NCI-H1092 (cell line): ENCODE measurements at regions not wholly inside any gene's neighbourhood (a gene's known extent, or its start where the extent isn't known, plus 50 kb on each side); places are given as distances from the start of the nearest gene placed in this dataset.
A peak's percentile ranks its signal among the peaks of the same experiment; 100 is the strongest.
"Not testable (repeated sequence)": the region's sequence is repeated elsewhere in the genome, so short reads cannot be mapped to it uniquely, and the experiment has no call there.

ENCODE experiments used
- DNase-seq: peaks from one replicate; lab custom pipeline; 2025; lab: John Stamatoyannopoulos, UW

- DNase-seq, result no peak
Measured at GRCh38 chr1:227508431-227508830, 54.9 kb upstream of the ZNF678 start.

- not testable (repeated sequence) for DNase-seq
Measured at GRCh38 chr1:227506490-227507393, 56.6 kb upstream of the ZNF678 start.

GRCh38 chr1:227496045-227496444 is 67.3 kb upstream of the ZNF678 start:
- not testable (repeated sequence) for DNase-seq

GRCh38 chr1:227493863-227494551 is 69.3 kb upstream of the ZNF678 start:
- not testable (repeated sequence) for DNase-seq

- no peak for DNase-seq
Measured at GRCh38 chr1:227490478-227490877, 72.9 kb upstream of the ZNF678 start.

GRCh38 chr1:227490001-227490400 is 73.4 kb upstream of the ZNF678 start:
- DNase-seq, result no peak

GRCh38 chr1:227489572-227489971 is 73.8 kb upstream of the ZNF678 start:
- no peak for DNase-seq

GRCh38 chr1:227487606-227488005 is 75.8 kb upstream of the ZNF678 start:
- no peak for DNase-seq

GRCh38 chr1:227486559-227486958 is 76.8 kb upstream of the ZNF678 start:
- DNase-seq, result no peak

GRCh38 chr1:227482023-227482299 is 81.4 kb upstream of the ZNF678 start:
- no peak for DNase-seq

GRCh38 chr1:227474072-227474471 is 89.3 kb upstream of the ZNF678 start:
- not testable (repeated sequence) for DNase-seq

GRCh38 chr1:227472772-227473171 is 90.6 kb upstream of the ZNF678 start:
- DNase-seq, result no peak

GRCh38 chr1:227470688-227471087 is 92.7 kb upstream of the ZNF678 start:
- DNase-seq, result no peak

GRCh38 chr1:227469708-227470107 is 93.6 kb upstream of the ZNF678 start:
- no peak for DNase-seq

- DNase-seq, result no peak
Measured at GRCh38 chr1:227466039-227466645, 97.2 kb upstream of the ZNF678 start.

GRCh38 chr1:227465256-227465655 is 98.1 kb upstream of the ZNF678 start:
- no peak for DNase-seq

- DNase-seq, result no peak
Measured at GRCh38 chr1:227459977-227460376, 103.4 kb upstream of the ZNF678 start.

GRCh38 chr1:227459326-227459841 is 104.0 kb upstream of the ZNF678 start:
- no peak for DNase-seq

GRCh38 chr1:227454686-227455085 is 108.7 kb upstream of the ZNF678 start:
- DNase-seq, result no peak

GRCh38 chr1:227453631-227454355 is 109.6 kb upstream of the ZNF678 start:
- DNase-seq, result peak; percentile 34

- no peak for DNase-seq
Measured at GRCh38 chr1:227451954-227452353, 111.4 kb upstream of the ZNF678 start.

GRCh38 chr1:227451057-227451456 is 112.3 kb upstream of the ZNF678 start:
- no peak for DNase-seq
